Panc1 (cell line): ENCODE measurements at regions not wholly inside any gene's neighbourhood (a gene's known extent, or its start where the extent isn't known, plus 50 kb on each side); places are given as distances from the start of the nearest gene placed in this dataset.
A peak's percentile ranks its signal among the peaks of the same experiment; 100 is the strongest.

Experiments used
- ATAC-seq: fragments of 200-7000 bp; cut with Tn5 transposase; 2 replicates; pipeline ENCODE4 v1.9.1; 2020; ENCODE audit warnings: mild to moderate bottlenecking, moderate library complexity
- BruUV-seq: library from RNA; stranded (reverse); fragments of 400-500 nt; replicated peaks from 2 replicates; lab custom pipeline; 2021; lab: Mats Ljungman, UMichigan
- CTCF ChIA-PET: fragments of 300-600 bp; sonication (Branson Sonifier 250); formaldehyde crosslinking; loops from one replicate; lab custom pipeline; 2022; ENCODE audit warnings: antibody characterized with exemption; lab: Charles Lee
- POLR2A ChIA-PET: fragments of 300-600 bp; sonication (Branson Sonifier 250); formaldehyde crosslinking; loops from one replicate; lab custom pipeline; 2022; ENCODE audit warnings: antibody characterized with exemption; lab: Charles Lee
- DNase-seq: peaks from one replicate; pipeline ENCODE4 v3.0.0-alpha.2; 2010; ENCODE audit warnings: low read depth, low spot score
- H3K27ac ChIP-seq: 2 replicates; pipeline ENCODE4 v1.5.1; 2011; ENCODE audit warnings: mild to moderate bottlenecking, low read length, inconsistent platforms
- H3K27me3 ChIP-seq: fragments of 200-500 bp; sonication (Bioruptor generic); 2 replicates; pipeline ENCODE4 v1.6.0; 2014; ENCODE audit warnings: low read length, inconsistent platforms; ENCODE audit not compliant: control insufficient read depth, insufficient read depth
- H3K36me3 ChIP-seq: fragments of 200-500 bp; sonication (Bioruptor generic); 2 replicates; pipeline ENCODE4 v1.5.1; 2014; ENCODE audit warnings: inconsistent platforms, mild to moderate bottlenecking, low read length, moderate library complexity; ENCODE audit not compliant: control insufficient read depth, insufficient read depth
- H3K4me1 ChIP-seq: 2 replicates; pipeline ENCODE4 v1.5.1; 2011; ENCODE audit warnings: inconsistent platforms, mild to moderate bottlenecking, low read length, moderate library complexity; ENCODE audit not compliant: control insufficient read depth, insufficient read depth
- H3K4me3 ChIP-seq, 2 experiments: 2 replicates each; pipeline ENCODE4 v1.5.1; 2011 to 2012; ENCODE audit warnings: low read depth in 2 of 2, low read length in 2 of 2, mild to moderate bottlenecking in 2 of 2, inconsistent platforms in 1 of 2, moderate library complexity in 1 of 2
- H3K9me3 ChIP-seq: fragments of 200-500 bp; sonication (Bioruptor generic); 2 replicates; pipeline ENCODE4 v1.5.1; 2014; ENCODE audit warnings: low read depth, mild to moderate bottlenecking, inconsistent platforms, low read length, moderate library complexity; ENCODE audit not compliant: control insufficient read depth, insufficient read depth
- CTCF ChIP-seq: fragments of 450-650 bp; IDR thresholded peaks from 2 replicates; pipeline ENCODE4 v1.5.1; 2017; ENCODE audit warnings: mild to moderate bottlenecking
- POLR2AphosphoS5 ChIP-seq: IDR thresholded peaks from 2 replicates; pipeline ENCODE4 v1.6.1; 2012; ENCODE audit warnings: mild to moderate bottlenecking, low read depth, low read length, moderate library complexity
- REST ChIP-seq, 2 experiments: IDR thresholded peaks; 2 replicates each; pipeline ENCODE4 v1.6.1; 2011 to 2012; ENCODE audit warnings: low read depth in 2 of 2, control low read depth in 1 of 2, low read length in 1 of 2, mild to moderate bottlenecking in 1 of 2, moderate library complexity in 1 of 2; ENCODE audit not compliant: insufficient read depth in 1 of 2
- SIN3A ChIP-seq: IDR thresholded peaks from 2 replicates; pipeline ENCODE4 v1.6.1; 2012; ENCODE audit warnings: low read depth, mild to moderate bottlenecking, low read length, moderate library complexity, borderline replicate concordance; ENCODE audit not compliant: insufficient read depth
- TCF7L2 ChIP-seq: IDR thresholded peaks from 2 replicates; pipeline ENCODE4 v1.6.1; 2011; ENCODE audit warnings: mild to moderate bottlenecking, low read depth, low read length, inconsistent platforms
- in situ Hi-C: cut with HindIII; loops from 2 replicates; pipeline ENCODE4 v1.10.0; 2016; ENCODE audit warnings: low sequenced_read_pairs, low pct_unique_long_range_greater_than_20kb
- intact Hi-C: fragments of 100-400 bp; cut with micrococcal nuclease; formaldehyde crosslinking; loops from one replicate; pipeline ENCODE4 v1.10.0; 2022; ENCODE audit not compliant: unreplicated experiment

GRCh38 chr11:101323997-101324396, 194.4 kb upstream of the PGR start:
- DNase-seq (no peak), ATAC-seq (no peak)
- no peaks in the 10 kb centered on the region for H3K4me1 ChIP-seq
- no peak overlapping the region for H3K4me3 ChIP-seq
- no TSS peak for BruUV-seq
- CTCF ChIA-PET, result interaction anchor here (0.6 to 0.8 kb wide), 2 partner anchors 9 to 114 kb away, joined by 3 to 12 read pairs; no protein-coding TSS in a partner anchor
- H3K27ac ChIP-seq, result no peak overlapping the region
- H3K9me3 ChIP-seq, result no peaks in the 10 kb centered on the region
- in situ Hi-C loops, result no loop called here
- H3K27me3 ChIP-seq, result peaks cover 5% of the 10 kb centered on the region
- H3K36me3 ChIP-seq, result no peaks in the 10 kb centered on the region
- POLR2A ChIA-PET, result no interaction called here
- no peak for TF ChIP-seq TCF7L2
- peak; percentile 30 for TF ChIP-seq CTCF
- intact Hi-C loops, result no loop called here

DNA sequence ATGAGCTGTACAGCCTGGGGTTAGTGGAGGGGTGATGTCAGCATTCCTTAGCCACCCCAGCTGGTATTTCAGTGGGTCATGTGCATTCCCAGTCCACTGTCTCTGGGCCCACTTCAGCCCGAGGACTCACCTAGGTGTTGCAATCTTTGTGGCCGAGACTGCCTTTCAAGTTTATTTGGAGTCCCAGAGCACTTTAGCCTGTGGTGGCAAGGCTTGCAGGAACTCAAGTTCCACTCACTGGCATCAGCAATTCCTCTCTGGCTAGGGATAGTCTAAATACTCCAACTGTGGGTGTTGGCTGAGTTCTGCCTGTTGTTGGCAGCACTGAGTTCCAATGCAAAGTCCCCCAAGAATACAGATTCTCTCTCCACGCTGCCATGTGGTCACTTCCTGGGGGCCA, 191.6 kb upstream of the PGR start:
- 0 out of 2 replicates have a peak, but pooled peaks have one; percentile 13 for TF ChIP-seq CTCF
- no peak for TF ChIP-seq SIN3A
- Histone ChIP-seq H3K4me1 (no peaks in the 10 kb centered on the region), H3K36me3 (no peaks in the 10 kb centered on the region), H3K9me3 (no peaks in the 10 kb centered on the region), H3K4me3 (no peak overlapping the region), H3K27me3 (no peaks in the 10 kb centered on the region), H3K27ac (no peak overlapping the region)
- no peak for ATAC-seq
- POLR2A ChIA-PET, result no interaction called here
- DNase-seq, result no peak
- no TSS peak for BruUV-seq
- CTCF ChIA-PET, result no interaction called here
- intact Hi-C loops (no loop called here), in situ Hi-C loops (no loop called here)

DNA sequence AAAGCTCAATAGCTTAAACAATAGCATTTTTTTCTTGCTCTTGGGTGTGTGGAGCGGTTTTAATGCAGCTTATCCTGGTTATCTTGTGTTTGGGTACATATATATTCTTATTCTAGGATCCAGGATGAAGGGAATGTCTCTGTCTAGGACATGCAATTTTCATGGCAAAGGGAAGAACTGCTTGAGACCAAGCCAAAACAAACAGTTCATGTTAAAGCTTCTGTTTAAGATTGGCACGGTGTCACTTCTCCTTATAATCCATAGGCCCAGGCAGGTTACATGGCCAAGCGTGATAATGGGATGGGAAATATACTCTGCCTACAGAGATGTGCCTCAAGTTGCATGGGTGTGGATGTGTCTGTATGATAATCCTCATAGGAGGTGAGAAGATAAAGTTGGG, 177.1 kb upstream of the PGR start:
- Histone ChIP-seq H3K4me3 (no peak overlapping the region), H3K36me3 (no peaks in the 10 kb centered on the region), H3K9me3 (no peaks in the 10 kb centered on the region), H3K4me1 (no peaks in the 10 kb centered on the region), H3K27me3 (no peaks in the 10 kb centered on the region), H3K27ac (no peak overlapping the region)
- BruUV-seq, result no TSS peak
- in situ Hi-C loops (no loop called here), intact Hi-C loops (no loop called here)
- no peak for DNase-seq
- POLR2A ChIA-PET, result no interaction called here
- CTCF ChIA-PET, result no interaction called here
- no peak for ATAC-seq
- TF ChIP-seq CTCF (no peak), POLR2AphosphoS5 (no peak), SIN3A (no peak), REST (IDR thresholded peaks at IDR 0.05; ENCODE audit: insufficient read depth in 1 of 2, low read depth in 2 of 2, low read length in 1 of 2) (no peak), TCF7L2 (no peak)
